Fibroblast of pulmonary artery (primary cell): ENCODE measurements at regions not wholly inside any gene's neighbourhood (a gene's known extent, or its start where the extent isn't known, plus 50 kb on each side); places are given as distances from the start of the nearest gene placed in this dataset.

Experiments used
- DNase-seq: peaks from one replicate; pipeline ENCODE4 v3.0.0-alpha.2; 2010; ENCODE audit warnings: low read depth
- H3K4me3 ChIP-seq: replicated peaks from 2 replicates; pipeline ENCODE4 v1.5.1; 2011; ENCODE audit warnings: low read depth, mild to moderate bottlenecking, control low read depth, low read length, moderate library complexity
- CTCF ChIP-seq: IDR thresholded peaks from 2 replicates; pipeline ENCODE4 v1.5.1; 2011; ENCODE audit warnings: mild to moderate bottlenecking, control low read depth, low read length, inconsistent platforms; ENCODE audit errors: missing control alignments

- H3K4me3 ChIP-seq = no peak overlapping the region
- TF ChIP-seq CTCF = no peak
- no peak for DNase-seq
These were observed 99.7 kb downstream of the RIPK4 start for GRCh38 chr21:41667136-41667535.

GRCh38 chr21:41666641-41667081 is 100.2 kb downstream of the RIPK4 start:
- H3K4me3 ChIP-seq = no peak overlapping the region

GRCh38 chr21:41665766-41666595 is 100.9 kb downstream of the RIPK4 start:
- DNase-seq = no peak
- TF ChIP-seq CTCF = no peak
- H3K4me3 ChIP-seq = no peak overlapping the region

More at GRCh38 chr21:41666641-41667081, 100.2 kb downstream of the RIPK4 start:
- DNase-seq = no peak
- TF ChIP-seq CTCF = no peak

- TF ChIP-seq CTCF = no peak
- no peak overlapping the region for H3K4me3 ChIP-seq
- DNase-seq = peak; percentile 66
These were observed 101.7 kb downstream of the RIPK4 start for GRCh38 chr21:41664881-41665765.

GRCh38 chr21:41663805-41664788 is 102.8 kb downstream of the RIPK4 start:
- no peak for TF ChIP-seq CTCF
- peak; percentile 48 for DNase-seq
- H3K4me3 ChIP-seq = no peak overlapping the region

GRCh38 chr21:41662761-41663160 is 104.1 kb downstream of the RIPK4 start:
- no peak for DNase-seq
- H3K4me3 ChIP-seq = no peak overlapping the region
- TF ChIP-seq CTCF = no peak
